ENCODE measurements at regions not wholly inside any gene's neighbourhood (a gene's known extent, or its start where the extent isn't known, plus 50 kb on each side); places are given as distances from the start of the nearest gene placed in this dataset.

GRCh38 chr17:5772720-5773119, 188.4 kb upstream of the NLRP1 start:
- TF ChIP-seq POLR2A (IDR thresholded peaks at IDR 0.05): no peak
- TF ChIP-seq CTCF (IDR thresholded peaks at IDR 0.05): no peak
